ENCODE measurements at regions not wholly inside any gene's neighbourhood (a gene's known extent, or its start where the extent isn't known, plus 50 kb on each side); places are given as distances from the start of the nearest gene placed in this dataset.

- TF ChIP-seq POLR2AphosphoS5 (IDR thresholded peaks at IDR 0.05; ENCODE audit: borderline replicate concordance, low read depth, low read length) (no peak), EZH2 (IDR thresholded peaks at IDR 0.05) (no peak), FOXP2 (optimal IDR thresholded peaks at IDR 0.05; ENCODE audit: control extremely low read depth, extremely low read length, insufficient read depth) (no peak)
Observed at GRCh38 chr2:150806336-150806735, 318.9 kb upstream of the RND3 start.
